Naive thymus-derived CD4-positive, alpha-beta T cell (primary cell): ENCODE measurements at regions not wholly inside any gene's neighbourhood (a gene's known extent, or its start where the extent isn't known, plus 50 kb on each side); places are given as distances from the start of the nearest gene placed in this dataset.

Source experiments
- ATAC-seq: fragments of 150-1000 bp; cut with Tn5 transposase; 2 replicates; pipeline ENCODE4 v1.10.0; 2021; ENCODE audit warnings: mild to moderate bottlenecking, moderate library complexity
- CTCF ChIA-PET: fragments of 350-600 bp; sonication (Branson Sonifier 250); formaldehyde crosslinking; loops from one replicate; lab custom pipeline; 2021; ENCODE audit warnings: antibody characterized with exemption; lab: Charles Lee
- POLR2A ChIA-PET: fragments of 350-600 bp; sonication (Branson Sonifier 250); formaldehyde crosslinking; loops from one replicate; lab custom pipeline; 2021; ENCODE audit warnings: antibody characterized with exemption, inconsistent platforms; lab: Charles Lee
- DNase-seq, 9 donors: peaks; one replicate each; pipeline versions ENCODE4 v3.0.0 to v3.0.0-alpha.2; 2020 to 2022; ENCODE audit warnings: mixed read lengths in 1 of 9
- H3K27ac ChIP-seq: one replicate; pipeline ENCODE4 v1.7.0; 2013; ENCODE audit warnings: mild to moderate bottlenecking, low read depth, low read length, moderate library complexity
- H3K27me3 ChIP-seq, 2 donors: one replicate each; pipeline ENCODE4 v1.7.0; 2013; ENCODE audit warnings: low read length in 2 of 2, mild to moderate bottlenecking in 2 of 2, moderate library complexity in 2 of 2; ENCODE audit not compliant: control insufficient read depth in 2 of 2, insufficient read depth in 2 of 2
- H3K36me3 ChIP-seq, 3 experiments: 1 replicate in 2 of 3; 2 replicates in 1 of 3; pipeline ENCODE4 v1.7.0; 2013; ENCODE audit warnings: low read length in 3 of 3, mild to moderate bottlenecking in 3 of 3, moderate library complexity in 1 of 3; ENCODE audit not compliant: insufficient read depth in 3 of 3, control insufficient read depth in 2 of 3
- H3K4me1 ChIP-seq, 2 donors: one replicate each; pipeline ENCODE4 v1.7.0; 2013; ENCODE audit warnings: low read length in 2 of 2, mild to moderate bottlenecking in 2 of 2, moderate library complexity in 1 of 2; ENCODE audit not compliant: control insufficient read depth in 2 of 2, insufficient read depth in 2 of 2
- H3K4me3 ChIP-seq: 2 replicates; pipeline ENCODE4 v1.7.0; 2013; ENCODE audit warnings: mild to moderate bottlenecking, low read length
- H3K9me3 ChIP-seq, 3 experiments: 1 replicate in 2 of 3; 2 replicates in 1 of 3; pipeline ENCODE4 v1.7.0; 2013; ENCODE audit warnings: low read length in 3 of 3; ENCODE audit not compliant: control insufficient read depth in 2 of 3
- H3K27ac Mint-ChIP-seq, 9 donors: one replicate each; pipeline ENCODE4 v1.8.0; 2020 to 2022; ENCODE audit warnings: mixed read lengths in 9 of 9, mild to moderate bottlenecking in 8 of 9, moderate library complexity in 5 of 9, inconsistent platforms in 2 of 9
- H3K27me3 Mint-ChIP-seq, 5 donors: one replicate each; pipeline ENCODE4 v1.8.0; 2021 to 2022; ENCODE audit warnings: mixed read lengths in 5 of 5, mild to moderate bottlenecking in 1 of 5
- H3K36me3 Mint-ChIP-seq, 5 donors: one replicate each; pipeline ENCODE4 v1.8.0; 2020 to 2022; ENCODE audit warnings: mixed read lengths in 5 of 5, mild to moderate bottlenecking in 3 of 5, inconsistent platforms in 1 of 5
- H3K4me1 Mint-ChIP-seq, 7 donors: one replicate each; pipeline ENCODE4 v1.8.0; 2020 to 2022; ENCODE audit warnings: mixed read lengths in 7 of 7, mild to moderate bottlenecking in 3 of 7, inconsistent platforms in 1 of 7
- H3K4me3 Mint-ChIP-seq, 10 donors: one replicate each; pipeline ENCODE4 v1.8.0; 2020 to 2022; ENCODE audit warnings: mild to moderate bottlenecking in 10 of 10, mixed read lengths in 10 of 10, moderate library complexity in 6 of 10, inconsistent platforms in 2 of 10
- H3K9me3 Mint-ChIP-seq, 11 donors: one replicate each; pipeline ENCODE4 v1.8.0; 2020 to 2022; ENCODE audit warnings: mixed read lengths in 11 of 11, mild to moderate bottlenecking in 4 of 11, inconsistent platforms in 1 of 11, moderate library complexity in 1 of 11
- intact Hi-C, 2 donors: fragments of 100-400 bp; cut with micrococcal nuclease; formaldehyde crosslinking; loops; one replicate each; pipeline ENCODE4 v1.15.1; 2023

GRCh38 chrX:16476009-16476408 is 173.9 kb upstream of the S100G start:
- no peak overlapping the region for H3K27ac Mint-ChIP-seq
- CTCF ChIA-PET = no interaction called here
- H3K4me3 ChIP-seq = no peak overlapping the region

GRCh38 chrX:16476692-16477091 is 173.3 kb upstream of the S100G start:
- Mint-ChIP-seq H3K4me1 (peaks cover 0 to 19% (median 10%) of the 10 kb centered on the region in 7 donors), H3K27ac (no peak overlapping the region), H3K36me3 (no peaks in the 10 kb centered on the region), H3K4me3 (no peak overlapping the region), H3K9me3 (peaks cover 0 to 1% (median 0%) of the 10 kb centered on the region in 11 donors), H3K27me3 (no peaks in the 10 kb centered on the region)
- Histone ChIP-seq H3K4me1 (no peaks in the 10 kb centered on the region), H3K27ac (no peak overlapping the region), H3K36me3 (no peaks in the 10 kb centered on the region), H3K9me3 (no peaks in the 10 kb centered on the region), H3K4me3 (no peak overlapping the region), H3K27me3 (no peaks in the 10 kb centered on the region)
- DNase-seq (no peak), ATAC-seq (no peak)
- ChIA-PET POLR2A (no interaction called here), CTCF (no interaction called here)
- intact Hi-C loops = no loop called here

More at GRCh38 chrX:16476009-16476408, 173.9 kb upstream of the S100G start:
- H3K36me3 Mint-ChIP-seq = no peaks in the 10 kb centered on the region
- no peak overlapping the region for H3K4me3 Mint-ChIP-seq
- intact Hi-C loops = no loop called here
- POLR2A ChIA-PET = no interaction called here
- H3K4me1 Mint-ChIP-seq = peaks cover 0 to 26% (median 13%) of the 10 kb centered on the region in 7 donors
- H3K4me1 ChIP-seq = no peaks in the 10 kb centered on the region
- H3K27me3 ChIP-seq = no peaks in the 10 kb centered on the region
- DNase-seq (no peak), ATAC-seq (no peak)
- no peak overlapping the region for H3K27ac ChIP-seq
- no peaks in the 10 kb centered on the region for H3K36me3 ChIP-seq
- no peaks in the 10 kb centered on the region for H3K9me3 ChIP-seq
- no peaks in the 10 kb centered on the region for H3K9me3 Mint-ChIP-seq
- no peaks in the 10 kb centered on the region for H3K27me3 Mint-ChIP-seq

- intact Hi-C loops = no loop called here
- ATAC-seq (no peak), DNase-seq (no peak)
- Mint-ChIP-seq H3K36me3 (no peaks in the 10 kb centered on the region), H3K4me1 (peaks cover 4 to 14% (median 9%) of the 10 kb centered on the region in 7 donors), H3K9me3 (peaks cover 0 to 1% (median 0%) of the 10 kb centered on the region in 11 donors), H3K27ac (no peak overlapping the region), H3K27me3 (no peaks in the 10 kb centered on the region), H3K4me3 (no peak overlapping the region)
- Histone ChIP-seq H3K27me3 (no peaks in the 10 kb centered on the region), H3K9me3 (no peaks in the 10 kb centered on the region), H3K27ac (no peak overlapping the region), H3K4me3 (no peak overlapping the region), H3K4me1 (peaks cover 0 to 5% of the 10 kb centered on the region in 2 donors), H3K36me3 (no peaks in the 10 kb centered on the region)
- ChIA-PET CTCF (no interaction called here), POLR2A (interaction anchor here (0.5 kb wide), 1 partner anchor 40 kb away, joined by 3 read pairs; no protein-coding TSS in a partner anchor)
These were observed 170.6 kb upstream of the S100G start for GRCh38 chrX:16479206-16479869.

- H3K9me3 Mint-ChIP-seq = peaks cover 0 to 1% (median 0%) of the 10 kb centered on the region in 11 donors
- ATAC-seq = no peak
- Histone ChIP-seq H3K27me3 (no peaks in the 10 kb centered on the region), H3K9me3 (no peaks in the 10 kb centered on the region), H3K27ac (no peak overlapping the region), H3K4me1 (peaks cover 0 to 5% of the 10 kb centered on the region in 2 donors), H3K36me3 (no peaks in the 10 kb centered on the region), H3K4me3 (no peak overlapping the region)
- intact Hi-C loops = loop anchor here in 1 of 2 donors (5.0 kb wide), 1 partner anchor 122 kb away; no protein-coding TSS in a partner anchor
- no peak for DNase-seq
- peaks cover 7 to 21% (median 15%) of the 10 kb centered on the region in 7 donors for H3K4me1 Mint-ChIP-seq
- POLR2A ChIA-PET = interaction anchor here (0.7 kb wide), 1 partner anchor 126 kb away, joined by 3 read pairs; no protein-coding TSS in a partner anchor
- H3K27me3 Mint-ChIP-seq = no peaks in the 10 kb centered on the region
- no peaks in the 10 kb centered on the region for H3K36me3 Mint-ChIP-seq
- no peak overlapping the region for H3K27ac Mint-ChIP-seq
- CTCF ChIA-PET = no interaction called here
- H3K4me3 Mint-ChIP-seq = no peak overlapping the region
These were observed 169.9 kb upstream of the S100G start for GRCh38 chrX:16480049-16480448.

- ATAC-seq (peak; percentile 92), DNase-seq (peak in 8 of 9 donors; percentile 13 to 49 (median 32))
- ChIA-PET POLR2A (no interaction called here), CTCF (interaction anchor here (1.3 to 1.4 kb wide), 2 partner anchors 42 to 180 kb away, joined by 3 to 6 read pairs; no protein-coding TSS in a partner anchor)
- Mint-ChIP-seq H3K4me1 (peaks cover 7 to 28% (median 12%) of the 10 kb centered on the region in 7 donors), H3K27ac (peak overlapping the region in 5 of 9 donors; percentile 10 to 79 (median 12)), H3K9me3 (peaks cover 0 to 1% (median 0%) of the 10 kb centered on the region in 11 donors), H3K36me3 (no peaks in the 10 kb centered on the region), H3K4me3 (peak overlapping the region in 1 of 10 donors; percentile 24), H3K27me3 (no peaks in the 10 kb centered on the region)
- peaks cover 0 to 5% of the 10 kb centered on the region in 2 donors for H3K4me1 ChIP-seq
- no peaks in the 10 kb centered on the region for H3K9me3 ChIP-seq
- intact Hi-C loops = loop anchor here in 1 of 2 donors (1.0 to 5.0 kb wide), 2 partner anchors 37 to 118 kb away; no protein-coding TSS in a partner anchor
- H3K27me3 ChIP-seq = no peaks in the 10 kb centered on the region
- H3K36me3 ChIP-seq = no peaks in the 10 kb centered on the region
- H3K4me3 ChIP-seq = no peak overlapping the region
- H3K27ac ChIP-seq = no peak overlapping the region
These were observed 165.6 kb upstream of the S100G start for GRCh38 chrX:16484338-16484737.

GRCh38 chrX:16487620-16488385 is 162.2 kb upstream of the S100G start:
- CTCF ChIA-PET = no interaction called here
- no peaks in the 10 kb centered on the region for H3K27me3 Mint-ChIP-seq
- Histone ChIP-seq H3K4me3 (no peak overlapping the region), H3K4me1 (peaks cover 0 to 5% of the 10 kb centered on the region in 2 donors), H3K27me3 (no peaks in the 10 kb centered on the region), H3K27ac (no peak overlapping the region), H3K9me3 (no peaks in the 10 kb centered on the region), H3K36me3 (no peaks in the 10 kb centered on the region)
- peaks cover 5 to 28% (median 11%) of the 10 kb centered on the region in 7 donors for H3K4me1 Mint-ChIP-seq
- no peak overlapping the region for H3K4me3 Mint-ChIP-seq
- intact Hi-C loops = no loop called here
- no peaks in the 10 kb centered on the region for H3K9me3 Mint-ChIP-seq
- H3K27ac Mint-ChIP-seq = no peak overlapping the region
- ATAC-seq = no peak
- DNase-seq = no peak
- H3K36me3 Mint-ChIP-seq = no peaks in the 10 kb centered on the region
- POLR2A ChIA-PET = no interaction called here
